GM13976 (cell line): ENCODE measurements at regions not wholly inside any gene's neighbourhood (a gene's known extent, or its start where the extent isn't known, plus 50 kb on each side); places are given as distances from the start of the nearest gene placed in this dataset.

Experiments used
- DNase-seq: peaks from one replicate; pipeline ENCODE4 v3.0.0; 2012; ENCODE audit warnings: low spot score
- in situ Hi-C: fragments of 300-500 bp; cut with MboI; formaldehyde crosslinking; loops from one replicate; pipeline ENCODE4 v1.12.0; 2022; ENCODE audit warnings: low sequenced_read_pairs, mixed read lengths, inconsistent platforms; ENCODE audit not compliant: unreplicated experiment
- TF ChIP-seq, protein P1 (sequence below): IDR thresholded peaks from 2 replicates; pipeline ENCODE4 v1.5.1; 2012; ENCODE audit warnings: borderline replicate concordance, mild to moderate bottlenecking; ENCODE audit not compliant: insufficient read depth; ENCODE audit errors: extremely low read depth, missing control alignments, control extremely low read depth

DNA sequence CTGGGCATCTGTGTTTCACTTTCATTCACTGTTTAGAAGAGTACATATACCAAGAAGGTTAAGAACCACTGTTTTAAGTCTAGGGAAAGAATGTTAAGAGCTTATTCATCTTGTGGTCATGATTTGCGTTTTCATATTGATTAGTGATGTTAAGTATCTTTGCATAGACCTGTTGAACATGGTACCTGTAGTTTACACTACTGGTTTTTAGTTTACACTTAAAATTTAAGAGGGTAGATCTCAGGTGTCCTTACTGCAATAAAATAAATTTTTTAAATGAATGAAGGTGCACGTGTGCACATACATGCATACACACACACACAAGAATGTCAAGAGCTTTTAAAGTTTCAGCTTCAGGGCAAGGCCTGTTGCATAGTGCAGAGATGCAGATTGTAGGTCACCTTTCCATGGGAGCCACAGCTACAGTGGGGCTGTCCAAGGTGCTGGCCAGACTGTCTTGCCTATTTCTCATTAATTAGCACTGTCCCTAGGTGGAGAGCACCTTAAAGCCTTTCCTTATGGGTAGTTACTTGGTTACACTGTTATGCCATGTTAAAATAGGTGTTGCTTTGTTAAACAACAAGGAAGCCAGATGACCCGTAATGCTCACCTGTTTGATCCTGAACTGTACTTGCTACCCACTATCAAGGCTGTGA is 543.0 kb upstream of the DAB1 start:
- no peak for DNase-seq
- TF ChIP-seq, protein P1, sequence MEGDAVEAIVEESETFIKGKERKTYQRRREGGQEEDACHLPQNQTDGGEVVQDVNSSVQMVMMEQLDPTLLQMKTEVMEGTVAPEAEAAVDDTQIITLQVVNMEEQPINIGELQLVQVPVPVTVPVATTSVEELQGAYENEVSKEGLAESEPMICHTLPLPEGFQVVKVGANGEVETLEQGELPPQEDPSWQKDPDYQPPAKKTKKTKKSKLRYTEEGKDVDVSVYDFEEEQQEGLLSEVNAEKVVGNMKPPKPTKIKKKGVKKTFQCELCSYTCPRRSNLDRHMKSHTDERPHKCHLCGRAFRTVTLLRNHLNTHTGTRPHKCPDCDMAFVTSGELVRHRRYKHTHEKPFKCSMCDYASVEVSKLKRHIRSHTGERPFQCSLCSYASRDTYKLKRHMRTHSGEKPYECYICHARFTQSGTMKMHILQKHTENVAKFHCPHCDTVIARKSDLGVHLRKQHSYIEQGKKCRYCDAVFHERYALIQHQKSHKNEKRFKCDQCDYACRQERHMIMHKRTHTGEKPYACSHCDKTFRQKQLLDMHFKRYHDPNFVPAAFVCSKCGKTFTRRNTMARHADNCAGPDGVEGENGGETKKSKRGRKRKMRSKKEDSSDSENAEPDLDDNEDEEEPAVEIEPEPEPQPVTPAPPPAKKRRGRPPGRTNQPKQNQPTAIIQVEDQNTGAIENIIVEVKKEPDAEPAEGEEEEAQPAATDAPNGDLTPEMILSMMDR, result no peak
- in situ Hi-C loops, result no loop called here

DNA sequence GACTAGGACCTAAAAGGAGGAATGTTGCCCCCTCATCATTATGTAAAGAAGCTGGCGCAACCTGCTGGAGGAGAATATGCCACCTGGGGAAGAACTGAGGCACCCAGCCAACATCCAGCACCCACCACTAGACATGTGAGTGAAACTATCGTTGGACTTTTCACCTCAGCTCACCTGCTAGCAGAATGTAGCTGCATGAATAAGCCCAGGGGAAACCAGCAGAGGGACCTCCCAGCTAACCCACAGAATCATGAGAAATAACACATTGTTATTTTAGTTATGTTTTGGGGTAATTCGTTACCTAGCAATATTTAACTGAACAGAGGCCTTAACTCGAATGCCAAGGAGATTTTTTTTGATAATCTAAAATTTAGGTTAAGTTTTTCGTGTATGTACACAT is 542.5 kb upstream of the DAB1 start:
- TF ChIP-seq, protein P1, result no peak

DNA sequence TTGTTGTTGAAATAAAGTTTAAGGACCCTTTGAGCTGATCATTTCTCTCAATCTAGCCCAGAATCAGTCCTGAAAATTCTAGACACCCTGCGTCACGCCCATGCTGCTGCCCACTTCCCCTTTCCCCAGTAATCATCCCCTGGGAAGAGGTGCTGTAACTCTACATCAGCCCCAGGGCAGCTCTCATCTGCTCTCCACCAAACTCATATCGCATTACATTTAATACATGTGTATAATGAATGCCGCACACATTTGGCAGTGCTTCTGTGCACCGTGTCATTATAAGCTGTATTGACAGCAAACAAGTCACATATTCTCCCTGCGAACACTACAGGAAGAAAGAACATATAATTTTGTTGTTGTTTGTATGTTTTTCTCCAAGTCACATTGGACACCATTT is 539.7 kb upstream of the DAB1 start:
- TF ChIP-seq, protein P1, result no peak
- in situ Hi-C loops, result no loop called here
- DNase-seq, result no peak

More for the DNA sequence above, 542.5 kb upstream of the DAB1 start:
- no peak for DNase-seq
- in situ Hi-C loops, result no loop called here

DNA sequence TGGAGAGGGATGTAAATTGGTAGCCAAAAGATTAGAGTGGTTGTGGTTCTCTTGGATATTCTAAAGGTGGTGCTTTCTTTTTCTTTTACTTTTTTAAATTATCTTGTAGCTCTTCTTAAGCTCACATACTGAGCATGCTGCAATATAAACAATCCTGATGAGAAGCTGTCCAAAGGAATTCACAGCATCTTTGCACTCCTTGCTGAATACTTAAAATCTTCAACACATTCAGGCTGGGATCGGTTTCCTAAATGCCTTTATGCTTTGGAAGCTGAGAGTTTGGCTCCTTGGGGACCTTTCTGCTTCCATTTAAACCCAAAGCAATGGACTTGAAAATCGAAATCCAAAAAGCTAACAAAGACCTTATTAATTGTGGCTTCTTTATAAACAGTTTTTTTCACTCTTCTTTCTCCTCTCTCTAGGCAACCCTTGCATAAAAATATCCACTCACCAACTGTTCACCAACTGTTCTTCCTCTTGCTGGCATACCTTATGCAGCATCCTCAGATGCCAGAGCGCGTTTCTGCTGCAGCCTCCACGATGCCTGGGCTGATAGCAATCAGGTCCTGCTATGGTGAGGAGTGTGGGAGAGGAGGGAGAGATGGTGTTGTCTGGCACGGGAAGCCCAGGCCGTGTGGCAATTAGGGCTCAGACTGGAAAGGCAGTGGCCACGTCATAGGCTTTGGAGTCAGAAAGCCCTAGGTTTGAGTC is 535.8 kb upstream of the DAB1 start:
- no peak for DNase-seq
- in situ Hi-C loops, result no loop called here
- TF ChIP-seq, protein P1, result no peak

DNA sequence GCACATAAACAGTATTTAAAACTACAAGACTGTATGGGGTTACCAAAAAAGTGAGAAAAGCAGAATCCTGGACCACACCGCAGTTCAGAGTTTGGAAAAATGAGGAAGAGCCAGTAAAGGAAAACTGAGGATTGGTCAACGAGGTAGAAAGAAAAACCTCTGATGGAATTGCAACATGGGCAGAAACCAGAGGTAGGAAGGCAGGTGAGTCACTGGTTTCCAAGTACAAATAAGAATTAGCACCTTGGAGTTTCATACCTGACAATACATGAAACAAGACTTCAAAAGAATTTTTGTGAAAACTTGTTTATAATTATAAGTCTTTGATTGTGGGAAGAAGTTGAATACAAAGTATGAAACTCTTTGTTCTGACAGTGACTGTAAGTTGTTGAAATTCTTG is 533.7 kb upstream of the DAB1 start:
- in situ Hi-C loops, result no loop called here
- TF ChIP-seq, protein P1, result no peak
- no peak for DNase-seq

DNA sequence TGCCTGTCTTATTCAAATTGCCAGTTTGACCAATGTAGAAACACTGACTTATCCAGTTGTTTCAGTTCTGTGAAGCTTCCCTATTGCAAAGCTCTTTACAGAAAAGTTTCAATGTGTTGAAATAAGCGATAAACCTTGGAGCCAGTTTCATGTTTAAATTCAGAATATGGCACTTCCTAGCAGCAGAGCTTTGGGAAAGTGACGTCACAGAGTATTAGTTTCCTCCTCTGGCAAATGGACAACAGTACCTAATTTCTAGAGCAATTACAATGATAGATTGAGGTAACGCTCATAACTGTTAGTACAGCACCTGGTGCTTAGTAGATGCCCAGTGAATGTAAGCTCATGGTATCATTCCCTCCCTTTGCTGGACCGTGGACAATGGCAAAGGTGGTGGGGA is 527.5 kb upstream of the DAB1 start:
- TF ChIP-seq, protein P1, result no peak
- in situ Hi-C loops, result no loop called here
- DNase-seq, result no peak

DNA sequence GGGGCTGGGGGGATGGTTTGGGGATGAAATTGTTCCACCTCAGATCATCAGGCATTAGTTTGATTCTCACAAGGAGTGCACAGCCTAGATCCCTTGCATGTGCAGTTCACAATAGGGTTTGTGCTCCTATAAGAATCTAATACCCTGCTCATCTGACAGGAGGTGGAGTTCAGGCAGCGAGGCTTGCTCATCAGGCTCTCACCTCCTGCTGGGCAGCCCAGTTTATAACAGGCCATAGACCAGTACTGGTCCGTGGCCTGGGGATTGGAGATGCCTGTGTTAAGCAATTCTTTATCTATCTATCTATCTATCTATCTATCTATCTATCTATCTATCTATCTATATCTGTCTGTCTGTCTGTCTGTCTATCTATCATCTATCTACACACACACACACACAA is 525.3 kb upstream of the DAB1 start:
- in situ Hi-C loops, result no loop called here
- TF ChIP-seq, protein P1, result no peak
- DNase-seq, result no peak
